ENCODE measurements at regions not wholly inside any gene's neighbourhood (a gene's known extent, or its start where the extent isn't known, plus 50 kb on each side); places are given as distances from the start of the nearest gene placed in this dataset.

DNA sequence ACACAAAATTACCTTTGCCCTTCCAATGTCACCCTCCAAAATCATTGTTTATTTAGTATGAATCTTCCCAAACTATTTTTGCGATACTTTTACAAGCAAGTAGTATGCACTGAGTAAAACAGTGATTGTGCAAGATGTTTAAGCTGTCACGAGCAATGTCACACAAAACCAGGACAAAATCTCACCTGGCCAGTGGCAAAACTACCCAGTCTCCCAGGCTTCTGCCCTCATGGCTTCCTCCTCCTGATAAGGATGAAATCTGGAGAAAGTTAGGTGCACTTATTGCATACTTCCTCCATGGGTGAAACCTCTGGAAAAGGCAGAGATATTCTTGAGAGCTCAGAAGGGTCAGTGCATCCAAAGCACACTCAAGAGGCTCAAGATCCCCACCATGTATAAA is 500.8 kb downstream of the IRS2 start:
- in situ Hi-C loops (cut with MboI), result loop anchor here (25.0 kb wide), 1 partner anchor 827 kb away; no protein-coding TSS in a partner anchor
- H3K27ac ChIP-seq, result no peak overlapping the region
- no peaks in the 10 kb centered on the region for H3F3A ChIP-seq (ENCODE audit: insufficient read depth)
- H3K4me3 ChIP-seq, result no peak overlapping the region
- H3K9me3 ChIP-seq (ENCODE audit: low read depth), result no peaks in the 10 kb centered on the region
- peaks cover 8% of the 10 kb centered on the region; the same call in 1 of the 2 replicates for H3K4me1 ChIP-seq (ENCODE audit: insufficient read depth)
- no peak overlapping the region for H2AFZ ChIP-seq
- no peak overlapping the region for H3K9ac ChIP-seq
- no peaks in the 10 kb centered on the region for H3K79me2 ChIP-seq (ENCODE audit: insufficient read depth)
- no peaks in the 10 kb centered on the region for H3K36me3 ChIP-seq (ENCODE audit: low read depth)
- DNase-seq, result no peak
- no peaks in the 10 kb centered on the region for H3K27me3 ChIP-seq (replicated peaks; ENCODE audit: insufficient read depth)
- no peaks in the 10 kb centered on the region for H3K9me2 ChIP-seq (ENCODE audit: insufficient read depth)
- no peaks in the 10 kb centered on the region for H4K20me1 ChIP-seq (ENCODE audit: insufficient read depth)
- TF ChIP-seq EZH2phosphoT487 (IDR thresholded peaks at IDR 0.05; ENCODE audit: insufficient read depth, low read depth) (no peak), EZH2 (IDR thresholded peaks at IDR 0.05; ENCODE audit: insufficient read depth, poor library complexity, severe bottlenecking) (no peak)
- H3K4me2 ChIP-seq (ENCODE audit: unreplicated experiment), result no peak overlapping the region
- 63 to 74% methylated on average over 2 of the region's 2 CpGs for WGBS, 2 experiments (ENCODE audit: low coverage in 1 of 2, low lambda C conversion rate in 2 of 2, missing lambda C conversion rate in 2 of 2)

DNA sequence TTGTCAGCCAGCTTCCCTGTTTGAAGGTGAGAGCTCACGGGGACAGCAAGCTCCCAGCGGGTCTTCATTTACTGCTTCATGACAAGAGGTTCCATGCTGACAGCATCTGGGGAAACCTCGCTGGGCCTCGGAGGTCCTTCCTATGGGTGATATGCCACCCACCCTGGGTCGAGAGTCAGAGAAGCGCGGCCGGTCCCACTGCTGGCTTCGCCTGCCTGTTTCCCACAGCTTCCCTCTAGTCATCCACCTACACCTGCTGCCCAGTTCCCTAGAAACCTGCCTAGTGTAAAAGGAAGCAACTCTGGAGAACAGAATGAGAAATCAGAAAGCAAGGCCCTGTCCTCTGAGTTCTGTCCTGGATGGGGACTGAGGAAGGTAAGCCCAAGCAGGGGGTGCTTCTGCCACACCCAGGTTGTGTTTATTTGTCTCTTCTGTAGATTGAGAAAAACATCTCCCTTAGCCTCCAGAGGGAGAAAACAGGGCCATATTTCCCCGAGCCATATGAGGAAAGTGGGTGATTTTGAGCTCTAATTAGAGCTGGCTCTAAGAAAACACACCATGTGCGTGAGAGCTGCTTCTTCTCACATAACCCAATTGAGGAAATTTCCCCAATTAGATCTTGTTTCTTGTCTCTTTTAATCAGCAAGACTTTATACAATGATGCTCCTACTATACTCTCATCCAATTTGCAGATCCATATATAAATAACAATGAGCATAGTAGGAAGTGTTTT is 504.3 kb downstream of the IRS2 start:
- in situ Hi-C loops (cut with MboI), result loop anchor here (25.0 kb wide), 1 partner anchor 830 kb away; no protein-coding TSS in a partner anchor
- H3K4me2 ChIP-seq (ENCODE audit: unreplicated experiment), result no peak overlapping the region
- H2AFZ ChIP-seq, result 0 out of 2 replicates have a peak overlapping the region, but pooled peaks have one; percentile 28
- no peak for DNase-seq
- no peaks in the 10 kb centered on the region for H3K36me3 ChIP-seq (ENCODE audit: low read depth)
- no peak for TF ChIP-seq EZH2phosphoT487 (IDR thresholded peaks at IDR 0.05; ENCODE audit: insufficient read depth, low read depth)
- TF ChIP-seq EZH2 (IDR thresholded peaks at IDR 0.05; ENCODE audit: insufficient read depth, poor library complexity, severe bottlenecking), result no peak
- H3F3A ChIP-seq (ENCODE audit: insufficient read depth), result no peaks in the 10 kb centered on the region
- 64% methylated on average over 11 of the region's 11 CpGs for WGBS, 2 experiments (ENCODE audit: low coverage in 1 of 2, low lambda C conversion rate in 2 of 2, missing lambda C conversion rate in 2 of 2)
- H3K4me3 ChIP-seq, result no peak overlapping the region
- peak overlapping the region; percentile 12; the same call in 1 of the 2 replicates for H3K27ac ChIP-seq
- H4K20me1 ChIP-seq (ENCODE audit: insufficient read depth), result no peaks in the 10 kb centered on the region
- no peaks in the 10 kb centered on the region for H3K27me3 ChIP-seq (replicated peaks; ENCODE audit: insufficient read depth)
- peaks cover 8% of the 10 kb centered on the region; the same call in 1 of the 2 replicates for H3K4me1 ChIP-seq (ENCODE audit: insufficient read depth)
- H3K79me2 ChIP-seq (ENCODE audit: insufficient read depth), result no peaks in the 10 kb centered on the region
- H3K9me2 ChIP-seq (ENCODE audit: insufficient read depth), result no peaks in the 10 kb centered on the region
- H3K9ac ChIP-seq, result no peak overlapping the region
- no peaks in the 10 kb centered on the region for H3K9me3 ChIP-seq (ENCODE audit: low read depth)

DNA sequence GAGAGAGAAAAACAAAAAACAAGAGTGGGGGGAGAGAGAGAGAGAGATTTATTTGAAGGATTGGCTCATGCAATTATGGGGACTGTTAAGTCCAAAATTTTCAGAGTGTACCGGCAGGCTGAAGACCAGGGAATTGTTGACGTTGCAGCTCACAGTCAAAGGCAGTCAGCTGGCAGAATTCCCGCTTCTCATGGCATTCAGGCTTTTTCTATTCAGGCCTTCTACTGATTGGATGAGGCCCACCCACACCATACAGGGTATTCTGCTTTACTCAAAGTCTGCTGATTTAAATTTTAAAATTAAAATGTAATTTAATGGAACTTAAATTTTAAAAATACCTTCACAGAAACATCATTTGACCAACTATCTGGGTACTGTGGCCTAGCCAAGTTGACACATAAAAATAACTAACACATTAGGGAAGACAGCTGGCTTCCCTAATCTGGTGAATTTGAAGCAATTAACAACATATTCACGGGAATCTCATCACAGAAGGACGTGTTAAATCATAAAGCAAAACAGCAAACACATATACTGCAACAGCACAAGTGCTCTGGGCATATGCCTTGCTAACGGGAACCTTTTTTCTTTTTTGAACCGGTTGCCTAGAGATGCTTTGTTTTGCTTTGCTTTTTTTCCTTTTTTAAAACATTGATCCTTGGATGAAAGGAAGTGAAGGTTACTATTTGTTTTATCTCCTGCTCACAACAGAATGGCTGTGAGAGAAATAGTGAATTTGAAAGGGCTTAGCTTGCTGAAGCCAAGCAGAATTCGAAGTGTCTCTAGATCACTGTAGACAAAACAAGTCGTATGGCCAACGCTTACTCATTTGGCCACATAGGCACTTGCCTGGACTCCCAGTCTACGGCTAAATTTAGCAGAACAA is 505.1 kb downstream of the IRS2 start:
- Histone ChIP-seq H3K4me2 (ENCODE audit: unreplicated experiment) (no peak overlapping the region), H4K20me1 (ENCODE audit: insufficient read depth) (no peaks in the 10 kb centered on the region), H3K79me2 (ENCODE audit: insufficient read depth) (no peaks in the 10 kb centered on the region), H3K27ac (peak overlapping the region; percentile 12; the same call in 1 of the 2 replicates), H3K36me3 (ENCODE audit: low read depth) (no peaks in the 10 kb centered on the region), H3K9me3 (ENCODE audit: low read depth) (no peaks in the 10 kb centered on the region), H3K9ac (no peak overlapping the region), H3K9me2 (ENCODE audit: insufficient read depth) (no peaks in the 10 kb centered on the region), H3F3A (ENCODE audit: insufficient read depth) (no peaks in the 10 kb centered on the region), H3K4me3 (no peak overlapping the region), H3K4me1 (ENCODE audit: insufficient read depth) (peaks cover 8% of the 10 kb centered on the region; the same call in 1 of the 2 replicates), H2AFZ (peak overlapping the region; percentile 28; the same call in 1 of the 2 replicates), H3K27me3 (replicated peaks; ENCODE audit: insufficient read depth) (no peaks in the 10 kb centered on the region)
- in situ Hi-C loops (cut with MboI), result loop anchor here (25.0 kb wide), 1 partner anchor 831 kb away; no protein-coding TSS in a partner anchor
- peak; percentile 47 for DNase-seq
- WGBS, 2 experiments (ENCODE audit: low coverage in 1 of 2, low lambda C conversion rate in 2 of 2, missing lambda C conversion rate in 2 of 2), result 29 to 37% methylated on average over 11 of the region's 11 CpGs
- no peak for TF ChIP-seq EZH2 (IDR thresholded peaks at IDR 0.05; ENCODE audit: insufficient read depth, poor library complexity, severe bottlenecking)
- TF ChIP-seq EZH2phosphoT487 (IDR thresholded peaks at IDR 0.05; ENCODE audit: insufficient read depth, low read depth), result no peak

GRCh38 chr13:109276261-109276660 is 510.1 kb downstream of the IRS2 start:
- Histone ChIP-seq H3K27me3 (replicated peaks; ENCODE audit: insufficient read depth) (no peaks in the 10 kb centered on the region), H3K79me2 (ENCODE audit: insufficient read depth) (no peaks in the 10 kb centered on the region), H3K36me3 (ENCODE audit: low read depth) (no peaks in the 10 kb centered on the region), H2AFZ (no peak overlapping the region), H3K4me2 (ENCODE audit: unreplicated experiment) (no peak overlapping the region), H3K4me3 (no peak overlapping the region), H4K20me1 (ENCODE audit: insufficient read depth) (no peaks in the 10 kb centered on the region), H3K27ac (no peak overlapping the region), H3F3A (ENCODE audit: insufficient read depth) (peaks cover 40% of the 10 kb centered on the region), H3K9ac (no peak overlapping the region), H3K4me1 (ENCODE audit: insufficient read depth) (peaks cover 41% of the 10 kb centered on the region), H3K9me2 (ENCODE audit: insufficient read depth) (no peaks in the 10 kb centered on the region), H3K9me3 (ENCODE audit: low read depth) (no peaks in the 10 kb centered on the region)
- in situ Hi-C loops (cut with MboI), result loop anchor here (25.0 kb wide), 1 partner anchor 836 kb away; no protein-coding TSS in a partner anchor
- DNase-seq, result no peak
- WGBS, 2 experiments (ENCODE audit: low coverage in 1 of 2, low lambda C conversion rate in 2 of 2, missing lambda C conversion rate in 2 of 2), result 57 to 58% methylated on average over 4 of the region's 4 CpGs
- TF ChIP-seq EZH2 (IDR thresholded peaks at IDR 0.05; ENCODE audit: insufficient read depth, poor library complexity, severe bottlenecking) (no peak), EZH2phosphoT487 (IDR thresholded peaks at IDR 0.05; ENCODE audit: insufficient read depth, low read depth) (no peak)
